HG02884 (cell line): ENCODE measurements at regions not wholly inside any gene's neighbourhood (a gene's known extent, or its start where the extent isn't known, plus 50 kb on each side); places are given as distances from the start of the nearest gene placed in this dataset.
A peak's percentile ranks its signal among the peaks of the same experiment; 100 is the strongest.

Source experiments
- ATAC-seq: cut with Tn5 transposase; IDR thresholded peaks from one replicate; pipeline ENCODE4 v1.9.1; 2021; ENCODE audit warnings: mild to moderate bottlenecking, moderate library complexity; ENCODE audit not compliant: unreplicated experiment

- no peak for ATAC-seq
Observed at GRCh38 chr12:116480210-116480810, 78.9 kb upstream of the MAP1LC3B2 start.

GRCh38 chr12:116481726-116482125 is 77.5 kb upstream of the MAP1LC3B2 start:
- ATAC-seq, result no peak

GRCh38 chr12:116482179-116482578 is 77.0 kb upstream of the MAP1LC3B2 start:
- ATAC-seq, result no peak

- no peak for ATAC-seq
Observed at GRCh38 chr12:116482859-116483258, 76.3 kb upstream of the MAP1LC3B2 start.

GRCh38 chr12:116483959-116484750 is 75.0 kb upstream of the MAP1LC3B2 start:
- ATAC-seq, result no peak

- ATAC-seq, result no peak
Observed at GRCh38 chr12:116484807-116485206, 74.4 kb upstream of the MAP1LC3B2 start.

- no peak for ATAC-seq
Observed at GRCh38 chr12:116489116-116489515, 70.1 kb upstream of the MAP1LC3B2 start.

- ATAC-seq, result no peak
Observed at GRCh38 chr12:116490471-116490870, 68.7 kb upstream of the MAP1LC3B2 start.

- ATAC-seq, result no peak
Observed at GRCh38 chr12:116492703-116493324, 66.4 kb upstream of the MAP1LC3B2 start.

GRCh38 chr12:116495260-116495659 is 63.9 kb upstream of the MAP1LC3B2 start:
- ATAC-seq, result no peak

GRCh38 chr12:116497051-116497591 is 62.1 kb upstream of the MAP1LC3B2 start:
- ATAC-seq, result no peak

- no peak for ATAC-seq
Observed at GRCh38 chr12:116498471-116498870, 60.7 kb upstream of the MAP1LC3B2 start.

- no peak for ATAC-seq
Observed at GRCh38 chr12:116502141-116502725, 56.9 kb upstream of the MAP1LC3B2 start.

GRCh38 chr12:116502989-116503496 is 56.1 kb upstream of the MAP1LC3B2 start:
- ATAC-seq, result no peak

GRCh38 chr12:116504438-116504837 is 54.7 kb upstream of the MAP1LC3B2 start:
- ATAC-seq, result no peak

- ATAC-seq, result no peak
Observed at GRCh38 chr12:116506697-116507064, 52.5 kb upstream of the MAP1LC3B2 start.

- peak; percentile 47 for ATAC-seq
Observed at GRCh38 chr12:116508145-116509121, 50.7 kb upstream of the MAP1LC3B2 start.
